ENCODE measurements at regions not wholly inside any gene's neighbourhood (a gene's known extent, or its start where the extent isn't known, plus 50 kb on each side); places are given as distances from the start of the nearest gene placed in this dataset.
"Not testable (repeated sequence)": the region's sequence is repeated elsewhere in the genome, so short reads cannot be mapped to it uniquely, and the experiment has no call there.

DNA sequence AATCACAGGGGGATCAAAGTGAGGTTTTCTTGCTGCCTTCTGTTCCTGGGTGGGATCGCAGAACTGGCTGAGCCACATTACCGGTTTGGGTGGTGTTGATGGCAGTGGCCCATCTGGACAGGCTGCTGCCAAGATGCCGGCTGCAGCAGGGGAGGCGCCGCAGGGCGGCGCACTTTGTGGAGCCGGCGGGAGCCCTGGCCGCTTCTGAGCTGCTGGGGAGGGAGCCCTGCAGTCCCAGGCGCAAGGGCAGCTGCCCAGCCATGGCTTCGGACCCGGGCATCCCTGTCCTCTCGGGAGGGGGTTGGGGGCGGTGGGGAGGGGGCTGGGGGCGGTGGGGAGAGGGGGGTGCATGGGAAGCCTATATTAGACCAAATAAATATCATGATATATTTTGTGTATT, 1407.3 kb downstream of the SPATA31A7 start:
- H3K27ac Mint-ChIP-seq; POLR2A ChIA-PET; DNase-seq; H3K36me3 ChIP-seq (ENCODE audit: control insufficient read depth in 2 of 3, insufficient read depth in 3 of 3, low read length in 3 of 3); H3K36me3 Mint-ChIP-seq; H3K4me1 Mint-ChIP-seq; H3K27me3 ChIP-seq (ENCODE audit: control insufficient read depth in 2 of 2, insufficient read depth in 2 of 2, low read length in 2 of 2); intact Hi-C loops (cut with micrococcal nuclease); H3K9me3 Mint-ChIP-seq; H3K4me1 ChIP-seq (ENCODE audit: control insufficient read depth in 2 of 2, insufficient read depth in 2 of 2, low read length in 2 of 2); H3K27ac ChIP-seq (ENCODE audit: low read depth, low read length); H3K4me3 Mint-ChIP-seq; H3K27me3 Mint-ChIP-seq; H3K4me3 ChIP-seq (ENCODE audit: low read length); H3K9me3 ChIP-seq (ENCODE audit: control insufficient read depth in 2 of 3, low read length in 3 of 3); CTCF ChIA-PET; ATAC-seq: not testable (repeated sequence)
